Gastroesophageal sphincter (tissue), 4 donors: ENCODE measurements at regions not wholly inside any gene's neighbourhood (a gene's known extent, or its start where the extent isn't known, plus 50 kb on each side); places are given as distances from the start of the nearest gene placed in this dataset.

ENCODE experiments used
- ATAC-seq: fragments of 150-250 bp; one replicate; pipeline ENCODE4 v1.9.1; 2016; ENCODE audit warnings: mild to moderate bottlenecking, moderate library complexity
- H3K27ac ChIP-seq, 4 donors: fragments of 200-600 bp; sonication (generic) in 3 of 4; 1 replicate in 3 of 4; 2 replicates in 1 of 4; pipeline ENCODE4 v1.5.1; 2016 to 2019
- H3K27me3 ChIP-seq: fragments of 200-600 bp; sonication (generic); one replicate; pipeline ENCODE4 v1.5.1; 2019
- H3K36me3 ChIP-seq, 2 donors: fragments of 200-600 bp; sonication (generic); one replicate each; pipeline ENCODE4 v1.5.1; 2019; ENCODE audit warnings: control low read depth in 1 of 2
- H3K4me1 ChIP-seq, 3 donors: fragments of 200-600 bp; sonication (generic); 1 replicate in 2 of 3; 2 replicates in 1 of 3; pipeline ENCODE4 v1.5.1; 2016 to 2019; ENCODE audit warnings: control low read depth in 2 of 3
- H3K4me3 ChIP-seq, 2 donors: fragments of 200-600 bp; sonication (generic); one replicate each; pipeline ENCODE4 v1.5.1; 2019; ENCODE audit warnings: mild to moderate bottlenecking in 1 of 2, moderate library complexity in 1 of 2
- H3K9me3 ChIP-seq, 3 donors: fragments of 200-600 bp; sonication (generic); one replicate each; pipeline ENCODE4 v1.5.1; 2017 to 2019; ENCODE audit warnings: control low read depth in 2 of 3
- EP300 ChIP-seq: sonication (generic); formaldehyde crosslinking; IDR thresholded peaks from one replicate; pipeline ENCODE4 v1.6.1; 2017; ENCODE audit warnings: antibody characterized with exemption, mild to moderate bottlenecking
- POLR2A ChIP-seq, 2 donors: fragments of 450-650 bp; IDR thresholded peaks; one replicate each; pipeline ENCODE4 v1.6.1; 2017; ENCODE audit warnings: antibody characterized with exemption in 2 of 2, mild to moderate bottlenecking in 2 of 2, moderate library complexity in 1 of 2
- POLR2AphosphoS5 ChIP-seq: sonication (generic); formaldehyde crosslinking; IDR thresholded peaks from one replicate; pipeline ENCODE4 v1.6.1; 2017; ENCODE audit warnings: antibody characterized with exemption
- whole genome bisulfite sequencing, 2 donors: methylation state at CpG; one replicate each; pipeline ENCODE4 v1.1.5; 2018; ENCODE audit warnings: low coverage in 1 of 2; 5-methylcytosine and 5-hydroxymethylcytosine counted together
- TF ChIP-seq, protein P1 (sequence below), 4 experiments: fragments of 200-600 bp in 2 of 4; fragments of 450-650 bp in 2 of 4; sonication (generic) in 1 of 4; IDR thresholded peaks; one replicate each; pipeline ENCODE4 v1.5.1; 2017 to 2019; ENCODE audit warnings: antibody characterized with exemption in 4 of 4, mild to moderate bottlenecking in 2 of 4, moderate library complexity in 2 of 4

DNA sequence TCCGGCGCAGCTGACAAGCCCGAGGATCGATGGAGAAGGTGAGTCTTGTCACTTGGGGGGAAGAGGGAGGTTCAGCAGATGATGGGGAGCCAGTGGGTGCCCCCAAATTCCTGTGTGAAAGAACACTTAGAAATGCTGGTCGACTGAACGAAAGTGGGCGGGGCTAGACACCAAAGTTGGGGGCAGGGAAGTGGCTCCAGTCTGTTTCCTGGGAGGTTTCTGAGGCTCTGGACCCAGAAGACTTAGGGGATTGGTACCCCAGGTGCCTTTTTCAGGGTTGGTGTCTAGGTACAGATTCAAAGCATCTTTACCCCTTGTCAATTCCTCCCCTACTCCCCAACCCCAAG is 278.6 kb downstream of the ZSWIM6 start:
- Histone ChIP-seq H3K9me3 (no peaks in the 10 kb centered on the region), H3K27me3 (peaks cover 3% of the 10 kb centered on the region), H3K27ac (no peak overlapping the region), H3K4me1 (no peaks in the 10 kb centered on the region), H3K36me3 (no peaks in the 10 kb centered on the region), H3K4me3 (no peak overlapping the region)
- WGBS, 2 donors: 58 to 60% methylated on average over 2 to 3 of the region's 7 CpGs
- no peak for ATAC-seq
- TF ChIP-seq, protein P1, sequence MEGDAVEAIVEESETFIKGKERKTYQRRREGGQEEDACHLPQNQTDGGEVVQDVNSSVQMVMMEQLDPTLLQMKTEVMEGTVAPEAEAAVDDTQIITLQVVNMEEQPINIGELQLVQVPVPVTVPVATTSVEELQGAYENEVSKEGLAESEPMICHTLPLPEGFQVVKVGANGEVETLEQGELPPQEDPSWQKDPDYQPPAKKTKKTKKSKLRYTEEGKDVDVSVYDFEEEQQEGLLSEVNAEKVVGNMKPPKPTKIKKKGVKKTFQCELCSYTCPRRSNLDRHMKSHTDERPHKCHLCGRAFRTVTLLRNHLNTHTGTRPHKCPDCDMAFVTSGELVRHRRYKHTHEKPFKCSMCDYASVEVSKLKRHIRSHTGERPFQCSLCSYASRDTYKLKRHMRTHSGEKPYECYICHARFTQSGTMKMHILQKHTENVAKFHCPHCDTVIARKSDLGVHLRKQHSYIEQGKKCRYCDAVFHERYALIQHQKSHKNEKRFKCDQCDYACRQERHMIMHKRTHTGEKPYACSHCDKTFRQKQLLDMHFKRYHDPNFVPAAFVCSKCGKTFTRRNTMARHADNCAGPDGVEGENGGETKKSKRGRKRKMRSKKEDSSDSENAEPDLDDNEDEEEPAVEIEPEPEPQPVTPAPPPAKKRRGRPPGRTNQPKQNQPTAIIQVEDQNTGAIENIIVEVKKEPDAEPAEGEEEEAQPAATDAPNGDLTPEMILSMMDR (IDR thresholded peaks at IDR 0.05): no peak
- no peak for TF ChIP-seq EP300
- no peak for TF ChIP-seq POLR2A (IDR thresholded peaks at IDR 0.05)
- no peak for TF ChIP-seq POLR2AphosphoS5

DNA sequence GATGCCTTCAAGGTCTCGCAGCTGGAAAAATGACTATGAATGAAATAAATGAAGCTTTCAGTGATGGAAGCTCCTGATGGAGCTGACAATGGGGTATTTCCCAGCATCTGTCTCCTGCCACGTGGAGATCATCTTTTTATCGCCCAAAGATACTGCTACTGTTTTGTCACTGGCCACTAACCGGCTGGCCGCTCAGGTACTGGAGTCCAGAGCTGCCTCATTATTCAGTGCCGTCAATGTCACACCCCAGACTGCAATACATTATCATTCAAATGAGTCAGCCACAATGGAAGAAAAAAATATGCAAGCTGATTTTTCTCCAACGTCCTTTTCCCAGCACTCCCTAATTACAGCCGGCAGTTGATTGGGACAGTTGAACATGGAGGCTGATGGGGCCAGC is 280.4 kb downstream of the ZSWIM6 start:
- no peak for TF ChIP-seq POLR2AphosphoS5
- TF ChIP-seq EP300: no peak
- TF ChIP-seq, protein P1 (IDR thresholded peaks at IDR 0.05): no peak
- TF ChIP-seq POLR2A (IDR thresholded peaks at IDR 0.05): no peak
- no peak for ATAC-seq
- H3K27me3 ChIP-seq: peaks cover under 1% of the 10 kb centered on the region
- H3K9me3 ChIP-seq: no peaks in the 10 kb centered on the region
- H3K4me1 ChIP-seq: no peaks in the 10 kb centered on the region
- 54 to 61% methylated on average over 4 to 6 of the region's 8 CpGs for WGBS, 2 donors
- no peak overlapping the region for H3K27ac ChIP-seq
- H3K36me3 ChIP-seq: no peaks in the 10 kb centered on the region
- no peak overlapping the region for H3K4me3 ChIP-seq

DNA sequence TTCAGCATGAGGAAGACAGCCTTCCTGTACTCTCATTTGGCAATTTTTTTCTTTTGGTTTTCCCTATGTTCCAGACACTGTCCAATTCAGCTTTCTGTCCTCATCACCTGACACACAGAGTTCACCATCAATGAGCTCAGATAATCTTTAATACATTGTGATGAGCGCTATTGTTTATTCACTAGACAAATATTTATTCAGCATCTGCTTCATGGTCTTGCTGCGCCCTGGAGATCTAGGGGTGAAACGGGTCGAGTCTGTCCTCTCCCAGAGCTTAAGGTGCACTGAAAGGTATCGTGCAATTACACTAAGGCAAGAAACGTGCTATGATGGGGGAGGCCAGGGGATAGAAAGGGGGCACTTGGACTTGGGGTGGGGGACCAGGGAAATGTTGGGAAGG is 281.6 kb downstream of the ZSWIM6 start:
- no peak for TF ChIP-seq POLR2A (IDR thresholded peaks at IDR 0.05)
- TF ChIP-seq EP300: no peak
- TF ChIP-seq, protein P1 (IDR thresholded peaks at IDR 0.05): no peak
- TF ChIP-seq POLR2AphosphoS5: no peak
- ATAC-seq: no peak
- 60 to 78% methylated on average over 1 to 6 of the region's 6 CpGs for WGBS, 2 donors
- no peaks in the 10 kb centered on the region for H3K27me3 ChIP-seq
- no peaks in the 10 kb centered on the region for H3K9me3 ChIP-seq
- no peak overlapping the region for H3K27ac ChIP-seq
- no peak overlapping the region for H3K4me3 ChIP-seq
- H3K36me3 ChIP-seq: no peaks in the 10 kb centered on the region
- H3K4me1 ChIP-seq: no peaks in the 10 kb centered on the region

DNA sequence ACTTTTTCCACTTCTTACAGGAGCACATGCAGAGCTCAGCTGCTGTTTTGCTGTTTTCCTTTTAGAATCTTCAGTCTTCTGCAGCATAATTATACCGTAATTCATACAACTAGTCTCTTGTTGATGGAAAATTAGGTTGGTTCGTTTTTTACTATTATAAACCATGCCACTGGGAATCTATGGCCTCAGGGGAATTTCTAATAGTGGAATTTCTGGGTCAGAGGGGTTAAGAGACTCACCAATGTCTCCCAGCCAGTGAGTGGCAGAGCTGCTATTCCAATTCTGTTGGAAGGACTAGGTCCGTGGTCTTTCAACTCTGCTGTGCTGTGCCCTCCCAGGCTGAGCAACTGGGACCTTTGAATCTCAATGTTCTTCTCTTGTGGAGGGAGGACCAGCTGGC is 282.5 kb downstream of the ZSWIM6 start:
- H3K9me3 ChIP-seq: no peaks in the 10 kb centered on the region
- 52 to 55% methylated on average over 2 to 3 of the region's 3 CpGs for WGBS, 2 donors
- no peak overlapping the region for H3K27ac ChIP-seq
- TF ChIP-seq POLR2A (IDR thresholded peaks at IDR 0.05): no peak
- TF ChIP-seq, protein P1 (IDR thresholded peaks at IDR 0.05): no peak
- no peak for TF ChIP-seq POLR2AphosphoS5
- TF ChIP-seq EP300: no peak
- H3K4me1 ChIP-seq: peaks cover 0 to 4% (median 0%) of the 10 kb centered on the region in 3 donors
- H3K27me3 ChIP-seq: no peaks in the 10 kb centered on the region
- H3K36me3 ChIP-seq: no peaks in the 10 kb centered on the region
- H3K4me3 ChIP-seq: no peak overlapping the region
- no peak for ATAC-seq

DNA sequence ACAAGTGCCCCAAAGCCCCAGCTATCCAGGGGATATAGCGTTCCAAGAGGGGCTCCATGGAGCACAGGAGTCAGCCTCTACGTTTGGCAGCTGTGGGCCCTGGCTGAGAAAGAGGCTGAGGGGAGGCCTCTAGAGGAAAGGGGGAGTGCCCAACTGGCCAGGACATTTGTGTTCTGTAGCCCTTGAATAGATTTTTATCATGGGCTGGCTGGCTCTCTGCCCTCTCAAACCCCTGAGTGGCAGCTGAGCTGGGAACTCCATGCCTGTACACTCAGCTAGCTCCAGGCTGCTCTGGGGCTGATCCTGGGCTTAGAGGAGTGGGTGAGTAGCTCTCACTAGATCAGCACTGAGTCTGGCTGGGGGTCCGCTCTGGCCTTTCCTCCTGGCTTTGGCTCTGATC is 285.0 kb downstream of the ZSWIM6 start:
- ATAC-seq: no peak
- Histone ChIP-seq H3K27ac (no peak overlapping the region), H3K4me1 (peaks cover 0 to 28% (median 6%) of the 10 kb centered on the region in 3 donors), H3K4me3 (no peak overlapping the region), H3K36me3 (no peaks in the 10 kb centered on the region), H3K9me3 (no peaks in the 10 kb centered on the region), H3K27me3 (no peaks in the 10 kb centered on the region)
- WGBS, 2 donors: 80 to 100% methylated on average over 2 of the region's 3 CpGs
- no peak for TF ChIP-seq POLR2A (IDR thresholded peaks at IDR 0.05)
- TF ChIP-seq EP300: no peak
- no peak for TF ChIP-seq POLR2AphosphoS5
- TF ChIP-seq, protein P1 (IDR thresholded peaks at IDR 0.05): no peak
